Vagina (tissue), 2 donors: ENCODE measurements at regions not wholly inside any gene's neighbourhood (a gene's known extent, or its start where the extent isn't known, plus 50 kb on each side); places are given as distances from the start of the nearest gene placed in this dataset.

Experiments
- CTCF ChIP-seq, 3 experiments: fragments of 450-650 bp in 2 of 3; fragments of 200-600 bp in 1 of 3; sonication (generic) in 1 of 3; IDR thresholded peaks; one replicate each; pipeline ENCODE4 v1.5.1; 2017 to 2019; ENCODE audit warnings: antibody characterized with exemption in 3 of 3, mild to moderate bottlenecking in 2 of 3, moderate library complexity in 2 of 3
- POLR2AphosphoS5 ChIP-seq, 2 donors: sonication (generic); formaldehyde crosslinking; IDR thresholded peaks; one replicate each; pipeline ENCODE4 v1.9.0; 2017; ENCODE audit warnings: antibody characterized with exemption in 2 of 2, mild to moderate bottlenecking in 2 of 2, low read depth in 1 of 2; ENCODE audit not compliant: insufficient read depth in 1 of 2

GRCh38 chr5:92444888-92445287 is 1061.8 kb upstream of the ARRDC3 start:
- TF ChIP-seq CTCF (IDR thresholded peaks at IDR 0.05) (no peak), POLR2AphosphoS5 (IDR thresholded peaks at IDR 0.05; ENCODE audit: insufficient read depth in 1 of 2, low read depth in 1 of 2) (no peak)
